WERI-Rb-1 (cell line): ENCODE measurements at regions not wholly inside any gene's neighbourhood (a gene's known extent, or its start where the extent isn't known, plus 50 kb on each side); places are given as distances from the start of the nearest gene placed in this dataset.

Experiments used
- DNase-seq: peaks from one replicate; pipeline ENCODE4 v3.0.0-alpha.2; 2020
- H3K27ac ChIP-seq: fragments of 250-450 bp; sonication (Bioruptor Pico); 2 replicates; pipeline ENCODE4 v1.5.1; 2020; ENCODE audit warnings: mild to moderate bottlenecking, moderate library complexity
- H3K27me3 ChIP-seq: fragments of 250-450 bp; sonication (Bioruptor Pico); 2 replicates; pipeline ENCODE4 v1.5.1; 2021; ENCODE audit warnings: mild to moderate bottlenecking, low read depth, moderate library complexity; ENCODE audit not compliant: insufficient read depth, severe bottlenecking
- H3K36me3 ChIP-seq: fragments of 250-450 bp; sonication (Bioruptor Pico); 2 replicates; pipeline ENCODE4 v1.5.1; 2020; ENCODE audit warnings: mild to moderate bottlenecking, moderate library complexity
- H3K4me3 ChIP-seq: 2 replicates; pipeline ENCODE4 v1.5.1; 2011; ENCODE audit warnings: low read depth, mild to moderate bottlenecking, control low read depth, low read length
- H3K9me3 ChIP-seq: fragments of 250-450 bp; sonication (Bioruptor Pico); 2 replicates; pipeline ENCODE4 v1.5.1; 2021; ENCODE audit warnings: mild to moderate bottlenecking, moderate library complexity; ENCODE audit not compliant: severe bottlenecking
- CTCF ChIP-seq: IDR thresholded peaks from 2 replicates; pipeline ENCODE4 v1.5.1; 2011; ENCODE audit warnings: low read depth, mild to moderate bottlenecking, control low read depth, inconsistent platforms, low read length

- no peak for TF ChIP-seq CTCF
- no peak for DNase-seq
- Histone ChIP-seq H3K36me3 (no peaks in the 10 kb centered on the region), H3K9me3 (no peaks in the 10 kb centered on the region), H3K27me3 (no peaks in the 10 kb centered on the region), H3K27ac (no peak overlapping the region), H3K4me3 (no peak overlapping the region)
Measured at GRCh38 chr2:196284144-196284844, 112.9 kb upstream of the STK17B start.

GRCh38 chr2:196284866-196285557 is 113.6 kb upstream of the STK17B start:
- no peak overlapping the region for H3K27ac ChIP-seq
- TF ChIP-seq CTCF = no peak

GRCh38 chr2:196286821-196287220 is 115.4 kb upstream of the STK17B start:
- no peak for DNase-seq
- no peak for TF ChIP-seq CTCF
- H3K36me3 ChIP-seq = no peaks in the 10 kb centered on the region
- H3K27me3 ChIP-seq = no peaks in the 10 kb centered on the region
- no peak overlapping the region for H3K27ac ChIP-seq
- H3K9me3 ChIP-seq = no peaks in the 10 kb centered on the region
- no peak overlapping the region for H3K4me3 ChIP-seq

More at GRCh38 chr2:196284866-196285557, 113.6 kb upstream of the STK17B start:
- DNase-seq = no peak
- Histone ChIP-seq H3K4me3 (no peak overlapping the region), H3K36me3 (no peaks in the 10 kb centered on the region), H3K9me3 (no peaks in the 10 kb centered on the region), H3K27me3 (no peaks in the 10 kb centered on the region)

- DNase-seq = no peak
- H3K4me3 ChIP-seq = no peak overlapping the region
- no peaks in the 10 kb centered on the region for H3K36me3 ChIP-seq
- no peak for TF ChIP-seq CTCF
- no peaks in the 10 kb centered on the region for H3K9me3 ChIP-seq
- no peaks in the 10 kb centered on the region for H3K27me3 ChIP-seq
- no peak overlapping the region for H3K27ac ChIP-seq
Measured at GRCh38 chr2:196287523-196287922, 116.1 kb upstream of the STK17B start.

- Histone ChIP-seq H3K27me3 (no peaks in the 10 kb centered on the region), H3K9me3 (no peaks in the 10 kb centered on the region), H3K36me3 (no peaks in the 10 kb centered on the region), H3K27ac (no peak overlapping the region), H3K4me3 (no peak overlapping the region)
- TF ChIP-seq CTCF = no peak
- no peak for DNase-seq
Measured at GRCh38 chr2:196288006-196288538, 116.7 kb upstream of the STK17B start.
